Endothelial cell of umbilical vein (primary cell): ENCODE measurements at regions not wholly inside any gene's neighbourhood (a gene's known extent, or its start where the extent isn't known, plus 50 kb on each side); places are given as distances from the start of the nearest gene placed in this dataset.

Source experiments
- TF ChIP-seq, protein P1 (sequence below), 2 donors: IDR thresholded peaks; 1 replicate in 1 of 2; 2 replicates in 1 of 2; pipeline ENCODE4 v1.5.1; 2011; ENCODE audit warnings: low read length in 2 of 2, mild to moderate bottlenecking in 2 of 2, moderate library complexity in 2 of 2, control low read depth in 1 of 2, inconsistent platforms in 1 of 2, low read depth in 1 of 2; ENCODE audit not compliant: insufficient read depth in 1 of 2; ENCODE audit errors: extremely low read depth in 1 of 2
- TF ChIP-seq, protein P2 (sequence below): IDR thresholded peaks from 2 replicates; pipeline ENCODE4 v1.6.1; 2011; ENCODE audit not compliant: insufficient read depth, insufficient read length

DNA sequence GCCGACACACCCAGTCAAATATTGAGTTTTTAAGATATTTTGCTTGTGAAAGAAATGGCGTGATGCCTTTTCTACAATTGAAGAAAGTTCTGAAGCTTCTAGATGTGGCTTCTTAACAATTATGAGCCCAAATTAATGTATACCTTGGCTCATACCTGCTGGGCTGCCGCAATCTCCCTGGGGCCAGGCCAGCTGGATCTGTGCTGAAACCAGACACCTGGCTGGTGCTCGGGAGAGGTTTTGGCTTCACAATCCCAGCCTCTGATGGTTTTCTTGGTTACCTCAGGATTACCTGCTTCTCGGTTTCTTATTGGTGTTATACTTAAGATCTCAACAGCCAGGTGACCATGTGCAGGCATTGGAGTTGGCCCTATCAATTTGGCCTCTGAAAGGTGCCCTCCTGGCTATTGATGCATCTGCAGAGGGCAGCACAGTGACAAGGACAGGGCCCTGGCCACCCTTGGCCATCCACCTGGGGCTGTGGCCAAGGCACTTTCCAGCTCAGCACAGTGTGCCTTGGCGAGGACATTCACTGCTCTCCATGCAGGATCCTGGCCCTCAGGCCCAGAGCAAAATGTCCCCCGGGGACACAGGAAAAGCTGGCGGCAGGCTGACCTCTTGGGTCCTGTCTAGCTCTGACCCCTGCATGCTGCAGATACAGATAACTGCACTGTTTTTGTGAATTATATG lies 305.0 kb downstream of the ZNF536 start:
- TF ChIP-seq, protein P1, sequence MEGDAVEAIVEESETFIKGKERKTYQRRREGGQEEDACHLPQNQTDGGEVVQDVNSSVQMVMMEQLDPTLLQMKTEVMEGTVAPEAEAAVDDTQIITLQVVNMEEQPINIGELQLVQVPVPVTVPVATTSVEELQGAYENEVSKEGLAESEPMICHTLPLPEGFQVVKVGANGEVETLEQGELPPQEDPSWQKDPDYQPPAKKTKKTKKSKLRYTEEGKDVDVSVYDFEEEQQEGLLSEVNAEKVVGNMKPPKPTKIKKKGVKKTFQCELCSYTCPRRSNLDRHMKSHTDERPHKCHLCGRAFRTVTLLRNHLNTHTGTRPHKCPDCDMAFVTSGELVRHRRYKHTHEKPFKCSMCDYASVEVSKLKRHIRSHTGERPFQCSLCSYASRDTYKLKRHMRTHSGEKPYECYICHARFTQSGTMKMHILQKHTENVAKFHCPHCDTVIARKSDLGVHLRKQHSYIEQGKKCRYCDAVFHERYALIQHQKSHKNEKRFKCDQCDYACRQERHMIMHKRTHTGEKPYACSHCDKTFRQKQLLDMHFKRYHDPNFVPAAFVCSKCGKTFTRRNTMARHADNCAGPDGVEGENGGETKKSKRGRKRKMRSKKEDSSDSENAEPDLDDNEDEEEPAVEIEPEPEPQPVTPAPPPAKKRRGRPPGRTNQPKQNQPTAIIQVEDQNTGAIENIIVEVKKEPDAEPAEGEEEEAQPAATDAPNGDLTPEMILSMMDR (IDR thresholded peaks at IDR 0.05; ENCODE audit: extremely low read depth in 1 of 2, insufficient read depth in 1 of 2, low read depth in 1 of 2, low read length in 2 of 2), result no peak
- TF ChIP-seq, protein P2, sequence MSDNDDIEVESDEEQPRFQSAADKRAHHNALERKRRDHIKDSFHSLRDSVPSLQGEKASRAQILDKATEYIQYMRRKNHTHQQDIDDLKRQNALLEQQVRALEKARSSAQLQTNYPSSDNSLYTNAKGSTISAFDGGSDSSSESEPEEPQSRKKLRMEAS, result no peak
